ENCODE measurements at regions not wholly inside any gene's neighbourhood (a gene's known extent, or its start where the extent isn't known, plus 50 kb on each side); places are given as distances from the start of the nearest gene placed in this dataset.

GRCh38 chr7:109101332-109101731 is 531.7 kb downstream of the DNAJB9 start:
- H3K4me3 ChIP-seq (ENCODE audit: low read depth, low read length) = no peak overlapping the region

DNA sequence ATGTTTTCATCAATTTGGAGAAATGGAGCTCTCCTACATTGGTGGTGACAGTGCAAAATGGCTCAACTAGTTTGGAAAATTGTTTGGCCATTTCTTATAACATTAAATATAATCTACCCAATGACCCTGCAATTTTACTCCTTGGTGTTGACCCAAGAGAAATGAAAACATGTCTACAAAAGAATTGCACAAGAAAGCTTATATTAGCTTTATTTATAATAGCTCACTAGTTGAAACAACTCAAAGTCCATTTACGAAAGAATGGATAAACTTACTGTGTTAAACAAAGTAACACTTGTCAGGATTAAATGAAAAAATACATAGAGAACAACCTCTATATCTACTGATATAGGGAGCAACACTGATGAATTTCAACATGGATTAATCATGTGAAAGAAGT is 539.9 kb downstream of the DNAJB9 start:
- no peak overlapping the region for H3K4me3 ChIP-seq (ENCODE audit: low read depth, low read length)
- no peak for TF ChIP-seq CTCF (IDR thresholded peaks at IDR 0.05; ENCODE audit: borderline replicate concordance, insufficient read depth, low read depth, low read length)

More at GRCh38 chr7:109101332-109101731, 531.7 kb downstream of the DNAJB9 start:
- TF ChIP-seq CTCF (IDR thresholded peaks at IDR 0.05; ENCODE audit: borderline replicate concordance, insufficient read depth, low read depth, low read length) = no peak

DNA sequence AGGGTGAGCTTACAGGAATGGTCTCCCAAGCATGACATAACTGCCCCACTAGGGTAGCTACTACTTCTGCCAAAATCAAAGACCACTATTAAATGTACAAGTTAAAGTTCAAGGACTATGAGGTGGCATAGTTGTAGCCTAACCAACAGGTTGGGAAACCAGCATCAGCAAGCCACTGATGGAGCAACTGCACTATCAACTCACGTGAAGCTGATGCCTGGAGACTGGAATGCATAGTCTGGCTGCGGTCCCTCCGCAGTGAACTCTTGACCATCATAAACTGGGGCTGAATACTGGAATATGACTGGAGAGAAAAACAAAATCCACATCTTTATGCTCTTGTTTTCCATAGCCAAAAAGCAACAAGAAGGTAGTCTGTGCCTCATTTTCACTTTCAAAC is 541.4 kb downstream of the DNAJB9 start:
- TF ChIP-seq CTCF (IDR thresholded peaks at IDR 0.05; ENCODE audit: borderline replicate concordance, insufficient read depth, low read depth, low read length) = no peak
- no peak overlapping the region for H3K4me3 ChIP-seq (ENCODE audit: low read depth, low read length)

- no peak for TF ChIP-seq CTCF (IDR thresholded peaks at IDR 0.05; ENCODE audit: borderline replicate concordance, insufficient read depth, low read depth, low read length)
Measured at GRCh38 chr7:109121599-109122300, 552.1 kb downstream of the DNAJB9 start.

DNA sequence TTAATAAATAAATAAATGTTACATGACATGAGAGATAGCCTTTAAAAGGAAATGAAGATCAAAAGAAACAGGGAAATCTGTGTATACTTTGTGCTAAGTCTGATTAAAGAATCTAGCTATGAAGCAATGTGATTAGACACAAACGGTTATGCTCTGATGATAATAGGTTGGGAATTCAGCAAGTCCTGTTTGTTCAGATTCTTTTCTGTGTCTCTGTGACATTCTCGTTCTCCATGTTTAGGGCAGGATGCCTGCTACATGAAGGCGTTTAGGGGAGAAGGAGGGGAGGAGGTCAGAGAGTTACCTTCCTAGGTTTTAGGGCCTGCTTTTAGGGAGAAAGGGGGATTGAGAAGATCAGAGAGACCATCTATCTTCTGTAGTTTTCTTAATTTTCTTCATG is 555.3 kb downstream of the DNAJB9 start:
- TF ChIP-seq CTCF (IDR thresholded peaks at IDR 0.05; ENCODE audit: borderline replicate concordance, insufficient read depth, low read depth, low read length) = no peak

More at GRCh38 chr7:109121599-109122300, 552.1 kb downstream of the DNAJB9 start:
- no peak overlapping the region for H3K4me3 ChIP-seq (ENCODE audit: low read depth, low read length)

DNA sequence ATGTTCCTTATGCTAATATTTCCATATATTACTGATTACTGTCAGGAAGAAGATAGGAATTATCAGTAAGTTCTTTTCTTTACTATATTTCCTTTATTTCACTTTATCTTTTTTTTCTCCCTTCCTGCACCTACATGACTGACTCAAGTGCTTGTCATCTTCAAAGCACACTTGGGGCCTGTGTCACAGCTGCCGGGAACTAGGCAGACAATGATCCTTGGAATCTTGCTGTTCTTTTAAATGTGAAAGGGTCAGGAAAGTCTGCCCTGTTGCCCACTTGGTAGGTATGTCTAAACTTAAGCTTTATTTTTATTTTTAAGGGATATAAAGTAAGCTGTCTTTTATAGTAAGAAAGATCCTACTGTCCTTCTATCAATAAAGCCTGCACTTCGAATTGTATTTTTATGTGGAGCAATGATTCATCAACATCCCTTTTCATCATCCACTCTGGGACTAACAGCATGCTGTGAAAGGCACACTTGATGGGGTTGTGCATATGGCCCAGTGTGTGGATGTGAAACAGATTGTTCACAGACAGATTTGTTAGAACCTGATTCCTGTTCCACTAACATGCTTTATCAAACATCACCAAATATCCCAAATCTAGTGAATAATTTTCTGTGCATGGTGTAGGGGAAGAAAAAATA is 556.9 kb downstream of the DNAJB9 start:
- no peak for TF ChIP-seq CTCF (IDR thresholded peaks at IDR 0.05; ENCODE audit: borderline replicate concordance, insufficient read depth, low read depth, low read length)
- no peak overlapping the region for H3K4me3 ChIP-seq (ENCODE audit: low read depth, low read length)

More for the DNA sequence above, 555.3 kb downstream of the DNAJB9 start:
- H3K4me3 ChIP-seq (ENCODE audit: low read depth, low read length) = no peak overlapping the region

DNA sequence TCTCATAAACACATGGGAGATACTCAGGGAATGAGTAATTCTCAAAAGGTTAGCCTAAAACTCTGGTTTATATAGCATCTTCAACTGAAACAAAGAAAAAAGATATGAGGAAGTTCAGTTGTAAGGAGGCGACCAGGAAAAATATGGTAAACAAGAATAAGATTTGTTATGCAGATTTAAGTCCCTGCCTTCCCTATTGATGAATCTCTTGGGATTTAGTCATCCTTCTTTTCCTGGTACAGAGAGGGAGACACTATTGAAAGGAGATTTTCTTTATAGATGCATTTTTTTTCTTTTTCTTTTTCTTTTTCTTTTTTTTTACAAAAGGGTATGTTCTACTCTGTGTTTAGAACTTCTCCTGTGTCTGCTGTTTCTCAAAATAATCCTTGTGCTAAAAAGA is 557.5 kb downstream of the DNAJB9 start:
- TF ChIP-seq CTCF (IDR thresholded peaks at IDR 0.05; ENCODE audit: borderline replicate concordance, insufficient read depth, low read depth, low read length) = no peak
- no peak overlapping the region for H3K4me3 ChIP-seq (ENCODE audit: low read depth, low read length)

All from GM12875 (cell line).